B cell (primary cell): ENCODE measurements at regions not wholly inside any gene's neighbourhood (a gene's known extent, or its start where the extent isn't known, plus 50 kb on each side); places are given as distances from the start of the nearest gene placed in this dataset.
A peak's percentile ranks its signal among the peaks of the same experiment; 100 is the strongest.

Experiments
- ATAC-seq: fragments of 200-7000 bp; cut with Tn5 transposase; one replicate; pipeline ENCODE4 v1.10.0; 2021; ENCODE audit warnings: low read depth, mild to moderate bottlenecking, moderate number of reproducible peaks, moderate library complexity
- CTCF ChIA-PET: fragments of 350-600 bp; sonication (Branson Sonifier 250); formaldehyde crosslinking; loops from one replicate; lab custom pipeline; 2021; ENCODE audit warnings: antibody characterized with exemption, inconsistent platforms; lab: Charles Lee
- POLR2A ChIA-PET: fragments of 350-600 bp; sonication (Branson Sonifier 250); formaldehyde crosslinking; loops from one replicate; lab custom pipeline; 2021; ENCODE audit warnings: antibody characterized with exemption; lab: Charles Lee
- DNase-seq: peaks from one replicate; pipeline ENCODE4 v3.0.0; 2013
- H2AFZ ChIP-seq: 2 replicates; pipeline ENCODE4 v1.6.1; 2012; ENCODE audit warnings: mild to moderate bottlenecking, low read depth, low read length; ENCODE audit not compliant: insufficient read depth, poor library complexity, severe bottlenecking
- H3K27ac ChIP-seq, 2 donors: 1 replicate in 1 of 2; 2 replicates in 1 of 2; pipeline ENCODE4 v1.5.1; 2012 to 2013; ENCODE audit warnings: low read length in 2 of 2, mild to moderate bottlenecking in 2 of 2, moderate library complexity in 1 of 2
- H3K27me3 ChIP-seq, 4 experiments: fragments of 200-600 bp in 1 of 4; sonication (generic) in 1 of 4; replicated peaks in 1 of 4; 1 replicate in 2 of 4; 2 replicates in 2 of 4; pipeline versions ENCODE4 v1.6.1 to v1.7.0; 2013 to 2016; ENCODE audit warnings: low read length in 3 of 4, mild to moderate bottlenecking in 2 of 4, mixed read lengths in 1 of 4, moderate library complexity in 1 of 4; ENCODE audit not compliant: insufficient read depth in 4 of 4, control insufficient read depth in 3 of 4; ENCODE audit errors: control extremely low read depth in 1 of 4
- H3K36me3 ChIP-seq, 2 experiments: replicated peaks in 1 of 2; 1 replicate in 1 of 2; 2 replicates in 1 of 2; pipeline versions ENCODE4 v1.6.1 to v1.7.1; 2013; ENCODE audit warnings: low read length in 1 of 2; ENCODE audit not compliant: insufficient read depth in 2 of 2, control insufficient read depth in 1 of 2; ENCODE audit errors: control extremely low read depth in 1 of 2, extremely low read depth in 1 of 2
- H3K4me1 ChIP-seq, 2 donors: fragments of 200-600 bp in 1 of 2; sonication (generic) in 1 of 2; 1 replicate in 1 of 2; 2 replicates in 1 of 2; pipeline versions ENCODE4 v1.5.1 to v1.6.1; 2013 to 2017; ENCODE audit warnings: low read length in 2 of 2; ENCODE audit not compliant: control insufficient read depth in 2 of 2, insufficient read depth in 2 of 2
- H3K4me2 ChIP-seq: replicated peaks from 2 replicates; pipeline ENCODE3; 2012; ENCODE audit warnings: mild to moderate bottlenecking, low read depth, low read length; ENCODE audit not compliant: poor library complexity, severe bottlenecking
- H3K4me3 ChIP-seq, 5 experiments: fragments of 200-600 bp in 1 of 5; sonication (generic) in 1 of 5; 1 replicate in 3 of 5; 2 replicates in 2 of 5; pipeline versions ENCODE4 v1.5.1 to v1.7.0; 2011 to 2016; ENCODE audit warnings: low read length in 4 of 5, mild to moderate bottlenecking in 4 of 5, low read depth in 2 of 5, control low read depth in 1 of 5, moderate library complexity in 1 of 5; ENCODE audit not compliant: insufficient read depth in 1 of 5; ENCODE audit errors: control extremely low read depth in 1 of 5, extremely low read depth in 1 of 5
- H3K79me2 ChIP-seq: fragments of 200-600 bp; sonication (generic); one replicate; pipeline ENCODE4 v1.6.0; 2016; ENCODE audit warnings: low read length; ENCODE audit not compliant: control insufficient read depth, insufficient read depth
- H3K9ac ChIP-seq: fragments of 200-600 bp; sonication (generic); 2 replicates; pipeline ENCODE4 v1.6.1; 2017; ENCODE audit warnings: mild to moderate bottlenecking, low read length, moderate library complexity
- H3K9me3 ChIP-seq, 3 donors: one replicate each; pipeline versions ENCODE4 v1.6.1 to v1.7.1; 2013; ENCODE audit warnings: low read length in 2 of 3; ENCODE audit not compliant: control insufficient read depth in 2 of 3, insufficient read depth in 1 of 3; ENCODE audit errors: control extremely low read depth in 1 of 3
- H4K20me1 ChIP-seq: 2 replicates; pipeline ENCODE4 v1.6.0; 2012; ENCODE audit warnings: mild to moderate bottlenecking, low read length; ENCODE audit not compliant: insufficient read depth, control insufficient read depth, poor library complexity, severe bottlenecking
- H3K27ac Mint-ChIP-seq: one replicate; pipeline ENCODE4 v1.8.0; 2021; ENCODE audit warnings: mixed read lengths
- H3K27me3 Mint-ChIP-seq: one replicate; pipeline ENCODE4 v1.8.0; 2021; ENCODE audit warnings: mixed read lengths
- H3K4me1 Mint-ChIP-seq: one replicate; pipeline ENCODE4 v1.8.0; 2021; ENCODE audit warnings: mixed read lengths
- H3K4me3 Mint-ChIP-seq: one replicate; pipeline ENCODE4 v1.8.0; 2021; ENCODE audit warnings: mixed read lengths
- H3K9me3 Mint-ChIP-seq: one replicate; pipeline ENCODE4 v1.8.0; 2022; ENCODE audit warnings: mixed read lengths; ENCODE audit not compliant: insufficient read depth
- CTCF ChIP-seq: fragments of 200-600 bp; IDR thresholded peaks from one replicate; pipeline ENCODE4 v1.8.0; 2022; ENCODE audit warnings: antibody characterized with exemption, mild to moderate bottlenecking
- EZH2 ChIP-seq: IDR thresholded peaks from 2 replicates; pipeline ENCODE4 v1.6.1; 2012; ENCODE audit warnings: borderline replicate concordance, low read depth, mild to moderate bottlenecking, moderate library complexity, low read length; ENCODE audit not compliant: insufficient read depth, poor library complexity, severe bottlenecking
- WGBS: methylation state at CpG from one replicate; pipeline ENCODE4 v1.1.5; 2013; ENCODE audit warnings: missing lambda C conversion rate; ENCODE audit not compliant: insufficient coverage; 5-methylcytosine and 5-hydroxymethylcytosine counted together
- intact Hi-C: fragments of 100-400 bp; cut with micrococcal nuclease; formaldehyde crosslinking; loops from one replicate; pipeline ENCODE4 v1.10.0; 2022

- no peak for TF ChIP-seq EZH2
- no peak for TF ChIP-seq CTCF
- no peak for ATAC-seq
- peak overlapping the region; percentile 21 for H3K4me3 Mint-ChIP-seq
- H4K20me1 ChIP-seq: no peaks in the 10 kb centered on the region
- H3K4me1 Mint-ChIP-seq: peaks cover 59% of the 10 kb centered on the region
- H3K36me3 ChIP-seq: no peaks in the 10 kb centered on the region
- H3K27ac ChIP-seq: peak overlapping the region; percentile 79 to 91
- no peaks in the 10 kb centered on the region for H3K9me3 Mint-ChIP-seq
- H3K4me3 ChIP-seq: no peak overlapping the region
- H3K4me1 ChIP-seq: peaks cover 53 to 60% of the 10 kb centered on the region in 2 donors
- intact Hi-C loops: loop anchor here (1.0 to 5.0 kb wide), 6 partner anchors 8 to 326 kb away; no protein-coding TSS in a partner anchor
- DNase-seq: peak; percentile 43
- H3K27me3 Mint-ChIP-seq: no peaks in the 10 kb centered on the region
- H3K79me2 ChIP-seq: peaks cover under 1% of the 10 kb centered on the region
- no peaks in the 10 kb centered on the region for H3K27me3 ChIP-seq
- POLR2A ChIA-PET: interaction anchor here (1.8 kb wide), 1 partner anchor 19 kb away, joined by 4 read pairs; no protein-coding TSS in a partner anchor
- peak overlapping the region; percentile 67 for H3K4me2 ChIP-seq
- H3K9ac ChIP-seq: no peak overlapping the region
- WGBS: 26% methylated on average over 3 of the region's 6 CpGs
- H3K27ac Mint-ChIP-seq: peak overlapping the region; percentile 73
- no peaks in the 10 kb centered on the region for H3K9me3 ChIP-seq
- H2AFZ ChIP-seq: peak overlapping the region; percentile 45
- CTCF ChIA-PET: interaction anchor here (1.0 to 2.6 kb wide), 3 partner anchors 51 to 100 kb away, joined by 4 to 11 read pairs (median 7); no protein-coding TSS in a partner anchor
Observed at GRCh38 chr5:56737951-56738606, 77.3 kb upstream of the MAP3K1 start.
